HCT116 (cell line): ENCODE measurements at regions not wholly inside any gene's neighbourhood (a gene's known extent, or its start where the extent isn't known, plus 50 kb on each side); places are given as distances from the start of the nearest gene placed in this dataset.

Experiments used
- ATAC-seq: fragments of 200-7000 bp; cut with Tn5 transposase; 2 replicates; pipeline ENCODE4 v1.9.1; 2020; ENCODE audit warnings: mild to moderate bottlenecking, moderate library complexity
- BruUV-seq: library from RNA; stranded (reverse); fragments of 400-500 nt; replicated peaks from 2 replicates; lab custom pipeline; 2021; lab: Mats Ljungman, UMichigan
- CTCF ChIA-PET: fragments of 300-600 bp; sonication (Branson Sonifier 250); formaldehyde crosslinking; loops from one replicate; lab custom pipeline; 2021; ENCODE audit warnings: antibody characterized with exemption; lab: Charles Lee
- POLR2A ChIA-PET: fragments of 300-600, 350-600 bp; sonication (Branson Sonifier 250); formaldehyde crosslinking; loops from one replicate; lab custom pipeline; 2021; ENCODE audit warnings: antibody characterized with exemption; lab: Charles Lee
- RAD21 ChIA-PET, 2 experiments: fragments of 300-600 bp; sonication (Branson Sonifier 250); formaldehyde crosslinking; loops; one replicate each; lab custom pipeline; 2023; ENCODE audit warnings: low total read pairs in 2 of 2; ENCODE audit not compliant: uncharacterized antibody in 2 of 2, unreplicated experiment in 2 of 2, low non-redundant PET in 1 of 2; lab: Charles Lee
- DNase-seq: peaks from one replicate; pipeline ENCODE4 v3.0.0-alpha.2; 2010; ENCODE audit warnings: low read depth, low spot score
- H2AFZ ChIP-seq: fragments of 200-600 bp; shearing (Covaris generic), sonication (generic); 2 replicates; pipeline ENCODE4 v1.6.1; 2017; ENCODE audit warnings: low read depth, mixed run types, mixed read lengths, antibody characterized with exemption, low read length; ENCODE audit not compliant: poor library complexity, severe bottlenecking
- H3K27ac ChIP-seq: 2 replicates; pipeline ENCODE4 v1.5.1; 2012; ENCODE audit warnings: low read depth, low read length
- H3K27me3 ChIP-seq: fragments of 200-600 bp; sonication (generic); 2 replicates; pipeline ENCODE4 v1.6.1; 2016; ENCODE audit warnings: mixed run types, low read length, mixed read lengths; ENCODE audit not compliant: insufficient read depth
- H3K36me3 ChIP-seq, 2 experiments: fragments of 200-500 bp in 1 of 2; fragments of 200-600 bp in 1 of 2; sonication (Bioruptor generic) in 1 of 2; sonication (generic) in 1 of 2; 2 replicates each; pipeline versions ENCODE4 v1.5.1 to v1.6.1; 2014 to 2016; ENCODE audit warnings: low read length in 2 of 2, inconsistent platforms in 1 of 2, mixed read lengths in 1 of 2, mixed run types in 1 of 2; ENCODE audit not compliant: insufficient read depth in 2 of 2, control insufficient read depth in 1 of 2
- H3K4me1 ChIP-seq, 2 experiments: fragments of 200-600 bp in 1 of 2; sonication (generic) in 1 of 2; 2 replicates each; pipeline versions ENCODE4 v1.5.1 to v1.6.1; 2012 to 2017; ENCODE audit warnings: low read length in 2 of 2, inconsistent platforms in 1 of 2, mild to moderate bottlenecking in 1 of 2, mixed read lengths in 1 of 2, mixed run types in 1 of 2, moderate library complexity in 1 of 2; ENCODE audit not compliant: insufficient read depth in 2 of 2, control insufficient read depth in 1 of 2
- H3K4me2 ChIP-seq: fragments of 200-600 bp; sonication (generic); 2 replicates; pipeline ENCODE4 v1.6.1; 2017; ENCODE audit warnings: mixed run types, low read length, mixed read lengths
- H3K4me3 ChIP-seq, 2 experiments: fragments of 200-600 bp in 1 of 2; sonication (generic) in 1 of 2; replicated peaks in 1 of 2; 2 replicates each; pipeline ENCODE4 v1.5.1; 2011 to 2016; ENCODE audit warnings: low read length in 2 of 2, control low read depth in 1 of 2, low read depth in 1 of 2, mild to moderate bottlenecking in 1 of 2, mixed read lengths in 1 of 2, mixed run types in 1 of 2
- H3K79me2 ChIP-seq: fragments of 200-600 bp; sonication (generic); 2 replicates; pipeline ENCODE4 v1.6.1; 2017; ENCODE audit warnings: mild to moderate bottlenecking, mixed run types, low read length, moderate library complexity, mixed read lengths; ENCODE audit not compliant: insufficient read depth
- H3K9ac ChIP-seq: fragments of 200-600 bp; sonication (generic); 2 replicates; pipeline ENCODE4 v1.6.1; 2016; ENCODE audit warnings: low read length, mixed read lengths
- H3K9me2 ChIP-seq: fragments of 200-600 bp; sonication (generic), shearing (Covaris generic); 2 replicates; pipeline ENCODE4 v1.6.1; 2017; ENCODE audit warnings: mixed run types, mild to moderate bottlenecking, moderate library complexity; ENCODE audit not compliant: insufficient read depth
- H3K9me3 ChIP-seq, 2 experiments: fragments of 200-500 bp in 1 of 2; fragments of 200-600 bp in 1 of 2; sonication (Bioruptor generic) in 1 of 2; sonication (generic) in 1 of 2; 2 replicates each; pipeline ENCODE4 v1.6.1; 2014 to 2017; ENCODE audit warnings: low read length in 2 of 2, mixed read lengths in 2 of 2, inconsistent platforms in 1 of 2, low read depth in 1 of 2, mild to moderate bottlenecking in 1 of 2, mixed run types in 1 of 2, moderate library complexity in 1 of 2; ENCODE audit not compliant: control insufficient read depth in 1 of 2, insufficient read depth in 1 of 2
- H4K20me1 ChIP-seq: fragments of 200-600 bp; sonication (generic), shearing (Covaris generic); 2 replicates; pipeline ENCODE4 v1.6.1; 2017; ENCODE audit warnings: mixed run types, mild to moderate bottlenecking, moderate library complexity; ENCODE audit not compliant: insufficient read depth
- CEBPB ChIP-seq: IDR thresholded peaks from 2 replicates; pipeline ENCODE4 v1.6.1; 2012; ENCODE audit warnings: low read depth
- ELF1 ChIP-seq: IDR thresholded peaks from 2 replicates; pipeline ENCODE4 v1.6.1; 2012; ENCODE audit warnings: low read depth, borderline replicate concordance
- EZH2phosphoT487 ChIP-seq: fragments of 200-600 bp; IDR thresholded peaks from 2 replicates; pipeline ENCODE4 v1.6.1; 2018; ENCODE audit warnings: antibody characterized with exemption, borderline replicate concordance
- FOSL1 ChIP-seq: IDR thresholded peaks from 2 replicates; pipeline ENCODE4 v1.6.1; 2012; ENCODE audit warnings: low read depth
- MAX ChIP-seq: IDR thresholded peaks from 2 replicates; pipeline ENCODE4 v1.6.1; 2012
- POLR2A ChIP-seq: IDR thresholded peaks from 2 replicates; pipeline ENCODE4 v1.7.0; 2011; ENCODE audit warnings: borderline replicate concordance; ENCODE audit not compliant: insufficient read depth, insufficient read length; ENCODE audit errors: extremely low read depth
- POLR2AphosphoS5 ChIP-seq: IDR thresholded peaks from 2 replicates; pipeline ENCODE4 v1.6.1; 2011; ENCODE audit warnings: mild to moderate bottlenecking, low read depth, low read length, moderate library complexity
- RAD21 ChIP-seq: IDR thresholded peaks from 2 replicates; pipeline ENCODE4 v1.6.1; 2012; ENCODE audit warnings: low read depth, mild to moderate bottlenecking
- SIN3A ChIP-seq: IDR thresholded peaks from 2 replicates; pipeline ENCODE4 v1.6.1; 2012; ENCODE audit warnings: low read depth
- SRF ChIP-seq: IDR thresholded peaks from 2 replicates; pipeline ENCODE4 v1.6.1; 2012; ENCODE audit warnings: low read depth
- TCF7L2 ChIP-seq: IDR thresholded peaks from 2 replicates; pipeline ENCODE4 v1.7.0; 2011; ENCODE audit warnings: borderline replicate concordance, inconsistent platforms; ENCODE audit not compliant: insufficient read depth, insufficient read length; ENCODE audit errors: extremely low read depth
- YY1 ChIP-seq: IDR thresholded peaks from 2 replicates; pipeline ENCODE4 v1.6.1; 2011; ENCODE audit warnings: low read length, low read depth, moderate library complexity, mild to moderate bottlenecking; ENCODE audit not compliant: insufficient replicate concordance; ENCODE audit errors: extremely low read depth
- ZFX ChIP-seq: fragments of 450-650 bp; IDR thresholded peaks from 2 replicates; pipeline ENCODE4 v1.6.1; 2017
- intact Hi-C: fragments of 100-400 bp; cut with micrococcal nuclease; formaldehyde crosslinking; loops from 2 replicates; pipeline ENCODE4 v1.10.0; 2022
- TF ChIP-seq, protein P1 (sequence below): IDR thresholded peaks from 2 replicates; pipeline ENCODE4 v1.6.1; 2012
- TF ChIP-seq, protein P2 (sequence below): IDR thresholded peaks from 2 replicates; pipeline ENCODE4 v1.6.1; 2012; ENCODE audit warnings: low read depth

DNA sequence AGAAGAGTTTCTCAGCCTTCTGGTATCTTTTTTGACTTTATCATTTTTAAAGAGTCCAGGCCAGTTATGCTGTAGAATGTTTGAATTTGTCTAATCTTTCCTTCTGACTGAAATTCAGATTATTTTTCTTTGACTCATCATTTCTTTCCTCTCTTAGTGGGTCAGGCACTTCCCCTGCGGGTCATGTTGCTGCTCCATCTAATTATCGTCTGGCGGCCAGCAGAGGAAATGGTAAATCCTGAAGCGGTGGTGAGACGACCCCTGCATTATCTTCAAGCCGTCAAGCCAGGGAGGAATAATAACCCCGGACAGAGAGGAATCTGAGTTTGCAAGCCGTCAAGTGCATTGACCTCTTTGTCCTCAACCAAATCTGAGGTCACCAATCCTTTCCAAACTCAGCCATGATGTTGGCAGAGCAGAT, 102.1 kb downstream of the ADSS2 start:
- H3K36me3 ChIP-seq, result no peaks in the 10 kb centered on the region
- no peaks in the 10 kb centered on the region for H3K9me2 ChIP-seq
- no peak overlapping the region for H3K27ac ChIP-seq
- no peak overlapping the region for H3K4me2 ChIP-seq
- ChIA-PET POLR2A (no interaction called here), RAD21 (no interaction called here), CTCF (no interaction called here)
- intact Hi-C loops, result no loop called here
- BruUV-seq, result no TSS peak
- DNase-seq (no peak), ATAC-seq (no peak)
- peaks cover 13 to 19% of the 10 kb centered on the region in 2 experiments; a peak in 3 of 4 replicates for H3K4me1 ChIP-seq
- no peak overlapping the region for H3K9ac ChIP-seq
- no peak overlapping the region for H3K4me3 ChIP-seq
- no peaks in the 10 kb centered on the region for H3K79me2 ChIP-seq
- no peak overlapping the region for H2AFZ ChIP-seq
- H4K20me1 ChIP-seq, result no peaks in the 10 kb centered on the region
- H3K27me3 ChIP-seq, result no peaks in the 10 kb centered on the region
- H3K9me3 ChIP-seq, result no peaks in the 10 kb centered on the region
- TF ChIP-seq ZFX, result no peak
- TF ChIP-seq POLR2A, result no peak

GRCh38 chr1:244350027-244350426, 101.7 kb downstream of the ADSS2 start:
- ATAC-seq, result no peak
- H3K4me2 ChIP-seq, result no peak overlapping the region
- no peak for TF ChIP-seq ZFX
- TF ChIP-seq, protein P1, sequence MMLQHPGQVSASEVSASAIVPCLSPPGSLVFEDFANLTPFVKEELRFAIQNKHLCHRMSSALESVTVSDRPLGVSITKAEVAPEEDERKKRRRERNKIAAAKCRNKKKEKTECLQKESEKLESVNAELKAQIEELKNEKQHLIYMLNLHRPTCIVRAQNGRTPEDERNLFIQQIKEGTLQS, result no peak
- no peak for TF ChIP-seq ELF1
- TF ChIP-seq FOSL1, result no peak
- TF ChIP-seq TCF7L2, result no peak
- no peak for TF ChIP-seq MAX
- TF ChIP-seq SIN3A, result no peak
- TF ChIP-seq CEBPB, result no peak
- no peak for TF ChIP-seq SRF
- no peak for TF ChIP-seq POLR2AphosphoS5
- TF ChIP-seq EZH2phosphoT487, result no peak
- TF ChIP-seq YY1, result no peak
- TF ChIP-seq RAD21, result no peak
- TF ChIP-seq, protein P2, sequence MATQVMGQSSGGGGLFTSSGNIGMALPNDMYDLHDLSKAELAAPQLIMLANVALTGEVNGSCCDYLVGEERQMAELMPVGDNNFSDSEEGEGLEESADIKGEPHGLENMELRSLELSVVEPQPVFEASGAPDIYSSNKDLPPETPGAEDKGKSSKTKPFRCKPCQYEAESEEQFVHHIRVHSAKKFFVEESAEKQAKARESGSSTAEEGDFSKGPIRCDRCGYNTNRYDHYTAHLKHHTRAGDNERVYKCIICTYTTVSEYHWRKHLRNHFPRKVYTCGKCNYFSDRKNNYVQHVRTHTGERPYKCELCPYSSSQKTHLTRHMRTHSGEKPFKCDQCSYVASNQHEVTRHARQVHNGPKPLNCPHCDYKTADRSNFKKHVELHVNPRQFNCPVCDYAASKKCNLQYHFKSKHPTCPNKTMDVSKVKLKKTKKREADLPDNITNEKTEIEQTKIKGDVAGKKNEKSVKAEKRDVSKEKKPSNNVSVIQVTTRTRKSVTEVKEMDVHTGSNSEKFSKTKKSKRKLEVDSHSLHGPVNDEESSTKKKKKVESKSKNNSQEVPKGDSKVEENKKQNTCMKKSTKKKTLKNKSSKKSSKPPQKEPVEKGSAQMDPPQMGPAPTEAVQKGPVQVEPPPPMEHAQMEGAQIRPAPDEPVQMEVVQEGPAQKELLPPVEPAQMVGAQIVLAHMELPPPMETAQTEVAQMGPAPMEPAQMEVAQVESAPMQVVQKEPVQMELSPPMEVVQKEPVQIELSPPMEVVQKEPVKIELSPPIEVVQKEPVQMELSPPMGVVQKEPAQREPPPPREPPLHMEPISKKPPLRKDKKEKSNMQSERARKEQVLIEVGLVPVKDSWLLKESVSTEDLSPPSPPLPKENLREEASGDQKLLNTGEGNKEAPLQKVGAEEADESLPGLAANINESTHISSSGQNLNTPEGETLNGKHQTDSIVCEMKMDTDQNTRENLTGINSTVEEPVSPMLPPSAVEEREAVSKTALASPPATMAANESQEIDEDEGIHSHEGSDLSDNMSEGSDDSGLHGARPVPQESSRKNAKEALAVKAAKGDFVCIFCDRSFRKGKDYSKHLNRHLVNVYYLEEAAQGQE, result no peak
- TF ChIP-seq, all 23 proteins: peak for 0

More at GRCh38 chr1:244350027-244350426, 101.7 kb downstream of the ADSS2 start:
- ChIA-PET POLR2A (no interaction called here), RAD21 (no interaction called here), CTCF (no interaction called here)
- H3K4me3 ChIP-seq, result no peak overlapping the region
- H3K36me3 ChIP-seq, result no peaks in the 10 kb centered on the region
- H3K9me3 ChIP-seq, result no peaks in the 10 kb centered on the region
- peaks cover 14 to 23% of the 10 kb centered on the region in 2 experiments; a peak in 3 of 4 replicates for H3K4me1 ChIP-seq
- intact Hi-C loops, result no loop called here
- no peaks in the 10 kb centered on the region for H3K27me3 ChIP-seq
- H4K20me1 ChIP-seq, result no peaks in the 10 kb centered on the region
- no peak overlapping the region for H2AFZ ChIP-seq
- no TSS peak for BruUV-seq
- no peak overlapping the region for H3K27ac ChIP-seq
- H3K79me2 ChIP-seq, result no peaks in the 10 kb centered on the region
- no peak for DNase-seq
- H3K9me2 ChIP-seq, result no peaks in the 10 kb centered on the region
- no peak overlapping the region for H3K9ac ChIP-seq
